ENCODE measurements at regions not wholly inside any gene's neighbourhood (a gene's known extent, or its start where the extent isn't known, plus 50 kb on each side); places are given as distances from the start of the nearest gene placed in this dataset.

GRCh38 chr3:177598097-177598833, 401.0 kb upstream of the TBL1XR1 start:
- DNase-seq = no peak
- H3K4me3 Mint-ChIP-seq = peak overlapping the region; percentile 66
- ChIA-PET POLR2A (interaction anchor here (0.6 to 1.3 kb wide), 3 partner anchors 80 to 543 kb away, joined by 3 to 5 read pairs (median 4); no protein-coding TSS in a partner anchor), CTCF (interaction anchor here (1.2 to 1.6 kb wide), 6 partner anchors 12 to 238 kb away, joined by 3 to 5 read pairs (median 4); no protein-coding TSS in a partner anchor)
- peaks cover 4% of the 10 kb centered on the region for H3K36me3 Mint-ChIP-seq (ENCODE audit: low read depth)
- H3K27me3 Mint-ChIP-seq (ENCODE audit: low read depth) = no peaks in the 10 kb centered on the region
- H3K4me1 Mint-ChIP-seq (ENCODE audit: low read depth) = peaks cover 75% of the 10 kb centered on the region
- H3K27ac Mint-ChIP-seq = peak overlapping the region; percentile 92
- H3K9me3 Mint-ChIP-seq (ENCODE audit: insufficient read depth) = no peaks in the 10 kb centered on the region
- ATAC-seq = peak; percentile 31

- DNase-seq = no peak
- Mint-ChIP-seq H3K27me3 (ENCODE audit: low read depth) (no peaks in the 10 kb centered on the region), H3K4me1 (ENCODE audit: low read depth) (peaks cover 76% of the 10 kb centered on the region), H3K27ac (peak overlapping the region; percentile 67), H3K36me3 (ENCODE audit: low read depth) (peaks cover 7% of the 10 kb centered on the region), H3K4me3 (no peak overlapping the region), H3K9me3 (ENCODE audit: insufficient read depth) (no peaks in the 10 kb centered on the region)
- ChIA-PET CTCF (interaction anchor here (1.4 to 1.6 kb wide), 2 partner anchors 13 to 41 kb away, joined by 3 to 4 read pairs; no protein-coding TSS in a partner anchor), POLR2A (no interaction called here)
- no peak for ATAC-seq
These were observed 402.0 kb upstream of the TBL1XR1 start for GRCh38 chr3:177599326-177599725.

- DNase-seq (no peak), ATAC-seq (no peak)
- CTCF ChIA-PET = no interaction called here
- POLR2A ChIA-PET = no interaction called here
- no peaks in the 10 kb centered on the region for H3K27me3 Mint-ChIP-seq (ENCODE audit: low read depth)
- no peak overlapping the region for H3K4me3 Mint-ChIP-seq
- H3K9me3 Mint-ChIP-seq (ENCODE audit: insufficient read depth) = no peaks in the 10 kb centered on the region
- H3K36me3 Mint-ChIP-seq (ENCODE audit: low read depth) = peaks cover 7% of the 10 kb centered on the region
- peaks cover 74% of the 10 kb centered on the region for H3K4me1 Mint-ChIP-seq (ENCODE audit: low read depth)
- H3K27ac Mint-ChIP-seq = no peak overlapping the region
These were observed 402.6 kb upstream of the TBL1XR1 start for GRCh38 chr3:177599837-177600236.

- Mint-ChIP-seq H3K36me3 (ENCODE audit: low read depth) (peaks cover 7% of the 10 kb centered on the region), H3K27me3 (ENCODE audit: low read depth) (no peaks in the 10 kb centered on the region), H3K4me1 (ENCODE audit: low read depth) (peaks cover 71% of the 10 kb centered on the region), H3K27ac (no peak overlapping the region), H3K4me3 (no peak overlapping the region), H3K9me3 (ENCODE audit: insufficient read depth) (no peaks in the 10 kb centered on the region)
- CTCF ChIA-PET = no interaction called here
- POLR2A ChIA-PET = no interaction called here
- ATAC-seq (no peak), DNase-seq (no peak)
These were observed 403.1 kb upstream of the TBL1XR1 start for GRCh38 chr3:177600411-177600810.

- POLR2A ChIA-PET = no interaction called here
- CTCF ChIA-PET = no interaction called here
- no peak for ATAC-seq
- H3K4me3 Mint-ChIP-seq = no peak overlapping the region
- H3K27ac Mint-ChIP-seq = no peak overlapping the region
- DNase-seq = no peak
- H3K27me3 Mint-ChIP-seq (ENCODE audit: low read depth) = no peaks in the 10 kb centered on the region
- H3K36me3 Mint-ChIP-seq (ENCODE audit: low read depth) = peaks cover 7% of the 10 kb centered on the region
- H3K4me1 Mint-ChIP-seq (ENCODE audit: low read depth) = peaks cover 64% of the 10 kb centered on the region
- no peaks in the 10 kb centered on the region for H3K9me3 Mint-ChIP-seq (ENCODE audit: insufficient read depth)
These were observed 403.9 kb upstream of the TBL1XR1 start for GRCh38 chr3:177601152-177601551.

GRCh38 chr3:177602601-177603147, 405.4 kb upstream of the TBL1XR1 start:
- H3K36me3 Mint-ChIP-seq (ENCODE audit: low read depth) = peaks cover 7% of the 10 kb centered on the region
- ChIA-PET CTCF (interaction anchor here (1.3 kb wide), 1 partner anchor 11 kb away, joined by 4 read pairs; no protein-coding TSS in a partner anchor), POLR2A (no interaction called here)
- H3K27ac Mint-ChIP-seq = no peak overlapping the region
- DNase-seq (no peak), ATAC-seq (no peak)
- no peak overlapping the region for H3K4me3 Mint-ChIP-seq
- H3K27me3 Mint-ChIP-seq (ENCODE audit: low read depth) = no peaks in the 10 kb centered on the region
- H3K4me1 Mint-ChIP-seq (ENCODE audit: low read depth) = peaks cover 55% of the 10 kb centered on the region
- no peaks in the 10 kb centered on the region for H3K9me3 Mint-ChIP-seq (ENCODE audit: insufficient read depth)

- ChIA-PET POLR2A (no interaction called here), CTCF (no interaction called here)
- H3K27ac Mint-ChIP-seq = no peak overlapping the region
- ATAC-seq = no peak
- H3K27me3 Mint-ChIP-seq (ENCODE audit: low read depth) = no peaks in the 10 kb centered on the region
- no peak for DNase-seq
- H3K4me1 Mint-ChIP-seq (ENCODE audit: low read depth) = peaks cover 50% of the 10 kb centered on the region
- H3K36me3 Mint-ChIP-seq (ENCODE audit: low read depth) = peaks cover 7% of the 10 kb centered on the region
- no peaks in the 10 kb centered on the region for H3K9me3 Mint-ChIP-seq (ENCODE audit: insufficient read depth)
- H3K4me3 Mint-ChIP-seq = no peak overlapping the region
These were observed 405.9 kb upstream of the TBL1XR1 start for GRCh38 chr3:177603148-177603603.

- H3K36me3 Mint-ChIP-seq (ENCODE audit: low read depth) = peaks cover 5% of the 10 kb centered on the region
- ATAC-seq (no peak), DNase-seq (no peak)
- H3K4me3 Mint-ChIP-seq = no peak overlapping the region
- peaks cover 40% of the 10 kb centered on the region for H3K4me1 Mint-ChIP-seq (ENCODE audit: low read depth)
- no peak overlapping the region for H3K27ac Mint-ChIP-seq
- no peaks in the 10 kb centered on the region for H3K27me3 Mint-ChIP-seq (ENCODE audit: low read depth)
- ChIA-PET POLR2A (no interaction called here), CTCF (no interaction called here)
- H3K9me3 Mint-ChIP-seq (ENCODE audit: insufficient read depth) = no peaks in the 10 kb centered on the region
These were observed 406.9 kb upstream of the TBL1XR1 start for GRCh38 chr3:177604181-177604580.

GRCh38 chr3:177606891-177607290, 409.6 kb upstream of the TBL1XR1 start:
- POLR2A ChIA-PET = no interaction called here
- CTCF ChIA-PET = interaction anchor here (1.4 kb wide), 1 partner anchor 53 kb away, joined by 3 read pairs; no protein-coding TSS in a partner anchor

GRCh38 chr3:177607589-177607988, 410.3 kb upstream of the TBL1XR1 start:
- H3K27me3 Mint-ChIP-seq (ENCODE audit: low read depth) = no peaks in the 10 kb centered on the region

More at GRCh38 chr3:177606891-177607290, 409.6 kb upstream of the TBL1XR1 start:
- Mint-ChIP-seq H3K9me3 (ENCODE audit: insufficient read depth) (no peaks in the 10 kb centered on the region), H3K4me1 (ENCODE audit: low read depth) (peaks cover 20% of the 10 kb centered on the region), H3K36me3 (ENCODE audit: low read depth) (peaks cover 4% of the 10 kb centered on the region), H3K27me3 (ENCODE audit: low read depth) (no peaks in the 10 kb centered on the region), H3K27ac (no peak overlapping the region), H3K4me3 (no peak overlapping the region)
- ATAC-seq (no peak), DNase-seq (no peak)

GRCh38 chr3:177608443-177608842, 411.2 kb upstream of the TBL1XR1 start:
- H3K36me3 Mint-ChIP-seq (ENCODE audit: low read depth) = peaks cover 3% of the 10 kb centered on the region
- H3K9me3 Mint-ChIP-seq (ENCODE audit: insufficient read depth) = no peaks in the 10 kb centered on the region
- no peak overlapping the region for H3K4me3 Mint-ChIP-seq
- H3K27ac Mint-ChIP-seq = no peak overlapping the region
- ATAC-seq (no peak), DNase-seq (no peak)
- H3K27me3 Mint-ChIP-seq (ENCODE audit: low read depth) = no peaks in the 10 kb centered on the region
- H3K4me1 Mint-ChIP-seq (ENCODE audit: low read depth) = peaks cover 9% of the 10 kb centered on the region
- ChIA-PET CTCF (no interaction called here), POLR2A (no interaction called here)

More at GRCh38 chr3:177607589-177607988, 410.3 kb upstream of the TBL1XR1 start:
- CTCF ChIA-PET = interaction anchor here (1.4 kb wide), 1 partner anchor 54 kb away, joined by 3 read pairs; no protein-coding TSS in a partner anchor
- no peaks in the 10 kb centered on the region for H3K9me3 Mint-ChIP-seq (ENCODE audit: insufficient read depth)
- DNase-seq (no peak), ATAC-seq (no peak)
- no peak overlapping the region for H3K4me3 Mint-ChIP-seq
- POLR2A ChIA-PET = no interaction called here
- peaks cover 15% of the 10 kb centered on the region for H3K4me1 Mint-ChIP-seq (ENCODE audit: low read depth)
- no peak overlapping the region for H3K27ac Mint-ChIP-seq
- H3K36me3 Mint-ChIP-seq (ENCODE audit: low read depth) = peaks cover 4% of the 10 kb centered on the region

GRCh38 chr3:177609613-177610012, 412.3 kb upstream of the TBL1XR1 start:
- no peaks in the 10 kb centered on the region for H3K36me3 Mint-ChIP-seq (ENCODE audit: low read depth)
- no peak overlapping the region for H3K4me3 Mint-ChIP-seq
- ChIA-PET POLR2A (no interaction called here), CTCF (no interaction called here)
- no peak for DNase-seq
- no peaks in the 10 kb centered on the region for H3K27me3 Mint-ChIP-seq (ENCODE audit: low read depth)
- no peaks in the 10 kb centered on the region for H3K9me3 Mint-ChIP-seq (ENCODE audit: insufficient read depth)
- H3K27ac Mint-ChIP-seq = no peak overlapping the region
- H3K4me1 Mint-ChIP-seq (ENCODE audit: low read depth) = peaks cover 8% of the 10 kb centered on the region
- ATAC-seq = no peak
